ENCODE measurements at regions not wholly inside any gene's neighbourhood (a gene's known extent, or its start where the extent isn't known, plus 50 kb on each side); places are given as distances from the start of the nearest gene placed in this dataset.

DNA sequence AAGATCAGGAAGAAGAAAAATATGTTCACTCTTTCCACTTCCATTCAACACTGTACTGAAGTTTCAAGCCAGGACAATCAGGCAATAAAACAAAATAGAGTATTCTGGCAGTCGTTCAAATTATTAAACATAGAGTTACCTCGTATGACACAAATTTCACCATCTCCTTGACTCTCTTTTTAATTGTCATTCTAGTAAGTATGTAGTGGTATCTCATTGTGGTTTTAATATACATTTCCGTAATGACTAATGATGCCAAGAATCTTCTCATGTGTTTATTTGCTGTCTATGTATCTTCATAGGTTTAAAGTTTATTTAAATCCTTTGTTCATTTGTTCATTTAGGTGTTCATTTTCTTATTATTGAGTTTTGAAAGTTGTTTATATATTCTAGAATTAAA lies 352.2 kb downstream of the IDS start:
- Histone ChIP-seq H3K27me3 (ENCODE audit: low read depth) (no peaks in the 10 kb centered on the region), H3K27ac (no peak overlapping the region), H3K4me3 (no peak overlapping the region), H3K9me3 (no peaks in the 10 kb centered on the region), H3K4me1 (no peaks in the 10 kb centered on the region), H3K36me3 (no peaks in the 10 kb centered on the region)
- ATAC-seq (no peak), DNase-seq (no peak)
- TF ChIP-seq, protein P1, sequence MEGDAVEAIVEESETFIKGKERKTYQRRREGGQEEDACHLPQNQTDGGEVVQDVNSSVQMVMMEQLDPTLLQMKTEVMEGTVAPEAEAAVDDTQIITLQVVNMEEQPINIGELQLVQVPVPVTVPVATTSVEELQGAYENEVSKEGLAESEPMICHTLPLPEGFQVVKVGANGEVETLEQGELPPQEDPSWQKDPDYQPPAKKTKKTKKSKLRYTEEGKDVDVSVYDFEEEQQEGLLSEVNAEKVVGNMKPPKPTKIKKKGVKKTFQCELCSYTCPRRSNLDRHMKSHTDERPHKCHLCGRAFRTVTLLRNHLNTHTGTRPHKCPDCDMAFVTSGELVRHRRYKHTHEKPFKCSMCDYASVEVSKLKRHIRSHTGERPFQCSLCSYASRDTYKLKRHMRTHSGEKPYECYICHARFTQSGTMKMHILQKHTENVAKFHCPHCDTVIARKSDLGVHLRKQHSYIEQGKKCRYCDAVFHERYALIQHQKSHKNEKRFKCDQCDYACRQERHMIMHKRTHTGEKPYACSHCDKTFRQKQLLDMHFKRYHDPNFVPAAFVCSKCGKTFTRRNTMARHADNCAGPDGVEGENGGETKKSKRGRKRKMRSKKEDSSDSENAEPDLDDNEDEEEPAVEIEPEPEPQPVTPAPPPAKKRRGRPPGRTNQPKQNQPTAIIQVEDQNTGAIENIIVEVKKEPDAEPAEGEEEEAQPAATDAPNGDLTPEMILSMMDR (IDR thresholded peaks at IDR 0.05): no peak
- intact Hi-C loops (cut with DNase I): no loop called here

DNA sequence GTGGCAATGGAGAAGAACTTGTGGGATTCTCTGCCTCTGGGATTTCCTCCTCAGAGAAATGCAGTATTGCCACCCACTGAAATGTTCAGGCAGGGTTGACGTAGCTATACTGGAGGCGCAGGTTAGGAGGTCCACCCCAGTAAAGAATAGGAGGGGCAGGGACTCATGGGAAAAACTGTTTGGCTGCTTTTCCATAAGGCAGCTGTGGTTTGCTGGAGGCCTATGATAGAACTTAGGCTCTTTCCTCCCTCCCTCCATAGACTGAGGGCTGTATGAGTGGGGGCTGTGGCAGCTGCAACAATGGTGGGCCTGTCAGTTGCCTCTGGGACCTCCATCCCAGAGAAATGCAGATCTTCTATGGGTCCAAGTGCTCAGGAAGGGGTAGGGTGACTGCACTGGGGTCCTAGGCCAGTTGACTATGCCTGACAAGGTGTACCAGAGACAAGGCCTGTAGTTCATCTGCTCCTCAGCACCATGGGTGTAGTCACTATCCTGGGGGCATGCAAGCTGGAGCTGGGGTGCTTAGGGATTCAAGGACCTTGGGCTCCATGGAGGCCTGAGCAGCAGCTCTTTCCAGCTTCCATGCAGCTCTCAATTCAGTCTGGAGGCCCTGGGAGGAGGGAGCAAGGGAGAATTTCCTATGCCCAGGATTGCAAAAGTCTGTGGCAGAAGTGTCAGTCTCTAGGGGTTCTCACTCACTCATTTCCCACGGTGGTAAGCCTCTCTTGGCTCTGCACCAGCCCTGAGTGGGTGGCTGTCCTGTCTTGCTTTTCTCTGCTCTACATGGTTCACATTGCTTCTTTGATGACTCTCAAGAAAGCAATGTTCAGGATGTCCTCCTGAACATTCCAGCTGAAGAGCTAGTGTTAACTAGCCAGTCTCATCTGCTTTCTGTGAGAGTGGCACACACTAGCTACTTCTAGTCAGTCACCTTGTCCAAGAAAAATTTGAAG lies 353.0 kb downstream of the IDS start:
- DNase-seq (no peak), ATAC-seq (no peak)
- H3K27me3 ChIP-seq (ENCODE audit: low read depth): no peaks in the 10 kb centered on the region
- no peaks in the 10 kb centered on the region for H3K36me3 ChIP-seq
- no peaks in the 10 kb centered on the region for H3K4me1 ChIP-seq
- H3K9me3 ChIP-seq: no peaks in the 10 kb centered on the region
- TF ChIP-seq, protein P1 (IDR thresholded peaks at IDR 0.05): no peak
- H3K27ac ChIP-seq: no peak overlapping the region
- intact Hi-C loops (cut with DNase I): no loop called here
- no peak overlapping the region for H3K4me3 ChIP-seq

DNA sequence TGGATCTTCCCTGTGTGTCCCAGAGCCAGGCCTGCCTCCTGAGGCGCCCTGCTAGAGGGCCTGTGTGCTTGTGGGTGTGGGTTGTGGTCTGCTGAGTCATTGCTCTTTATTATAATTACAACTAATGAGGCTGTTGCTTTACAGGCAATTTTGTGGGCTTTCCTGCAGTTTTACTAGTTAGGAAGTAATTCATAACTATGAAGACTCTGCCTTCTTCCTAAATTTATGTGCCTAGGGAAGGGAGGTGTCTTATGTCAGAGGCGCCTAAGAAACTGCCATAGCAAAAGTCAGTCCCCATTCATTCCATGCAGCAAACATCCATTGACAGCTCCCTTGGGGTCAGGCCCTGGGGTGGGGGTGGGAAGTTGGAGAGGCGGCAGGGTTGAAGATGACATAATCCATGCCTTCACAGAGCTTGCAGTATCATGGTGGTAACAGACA lies 359.2 kb downstream of the IDS start:
- Histone ChIP-seq H3K36me3 (no peaks in the 10 kb centered on the region), H3K27ac (no peak overlapping the region), H3K4me1 (no peaks in the 10 kb centered on the region), H3K4me3 (no peak overlapping the region), H3K9me3 (no peaks in the 10 kb centered on the region), H3K27me3 (ENCODE audit: low read depth) (no peaks in the 10 kb centered on the region)
- TF ChIP-seq, protein P1 (IDR thresholded peaks at IDR 0.05): no peak
- intact Hi-C loops (cut with DNase I): no loop called here
- ATAC-seq: no peak
- DNase-seq: no peak

DNA sequence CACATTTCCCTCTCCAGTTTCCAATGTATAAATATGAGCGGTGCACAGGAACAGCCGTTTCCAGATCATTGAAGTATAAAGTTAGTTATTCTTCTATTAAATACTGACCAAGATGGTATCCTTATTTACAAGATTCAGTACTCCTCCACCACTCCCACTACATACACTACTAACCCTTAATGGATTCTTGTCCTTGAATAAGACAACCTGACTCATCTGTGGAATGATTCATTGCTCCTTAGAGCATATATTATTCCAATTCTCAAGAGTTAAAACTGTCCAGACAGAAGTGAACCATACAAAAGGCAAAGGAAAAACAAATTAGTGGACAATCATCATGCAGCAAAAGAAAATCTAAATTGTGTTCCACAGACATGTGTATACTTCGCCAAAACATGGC lies 373.3 kb downstream of the IDS start:
- no peak for ATAC-seq
- Histone ChIP-seq H3K27ac (no peak overlapping the region), H3K4me3 (no peak overlapping the region), H3K9me3 (no peaks in the 10 kb centered on the region), H3K27me3 (ENCODE audit: low read depth) (no peaks in the 10 kb centered on the region), H3K4me1 (no peaks in the 10 kb centered on the region), H3K36me3 (no peaks in the 10 kb centered on the region)
- intact Hi-C loops (cut with DNase I): no loop called here
- TF ChIP-seq, protein P1 (IDR thresholded peaks at IDR 0.05): no peak
- DNase-seq: no peak

DNA sequence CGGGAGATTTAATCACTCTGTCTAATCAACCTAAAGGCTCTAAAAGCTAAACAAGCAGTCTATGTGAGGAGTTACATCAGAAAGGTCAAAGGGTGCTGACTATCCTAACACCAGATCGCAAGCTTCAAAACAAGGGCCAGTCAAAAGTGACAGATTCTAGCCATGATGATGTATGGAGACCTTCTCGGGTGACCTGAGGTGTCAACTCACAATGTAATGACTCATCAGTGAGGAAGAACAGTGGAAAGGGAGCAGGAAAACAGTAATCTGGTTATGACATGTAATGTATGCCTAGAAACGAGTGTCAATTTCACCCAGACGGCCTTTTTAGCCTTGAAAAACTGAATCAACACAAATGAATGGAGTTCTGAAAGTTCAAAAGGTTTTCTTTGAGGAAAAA lies 375.3 kb downstream of the IDS start:
- H3K27me3 ChIP-seq (ENCODE audit: low read depth): no peaks in the 10 kb centered on the region
- H3K36me3 ChIP-seq: no peaks in the 10 kb centered on the region
- ATAC-seq (no peak), DNase-seq (no peak)
- H3K4me1 ChIP-seq: no peaks in the 10 kb centered on the region
- TF ChIP-seq, protein P1 (IDR thresholded peaks at IDR 0.05): no peak
- H3K4me3 ChIP-seq: no peak overlapping the region
- H3K27ac ChIP-seq: no peak overlapping the region
- intact Hi-C loops (cut with DNase I): no loop called here
- H3K9me3 ChIP-seq: no peaks in the 10 kb centered on the region

Measured in lower lobe of right lung (tissue), 2 donors.